Suppressor macrophage (primary cell): ENCODE measurements at regions not wholly inside any gene's neighbourhood (a gene's known extent, or its start where the extent isn't known, plus 50 kb on each side); places are given as distances from the start of the nearest gene placed in this dataset.
"Not testable (repeated sequence)": the region's sequence is repeated elsewhere in the genome, so short reads cannot be mapped to it uniquely, and the experiment has no call there.

Experiments used
- DNase-seq, 4 experiments: peaks; one replicate each; pipeline ENCODE4 v3.0.0-alpha.2; 2020 to 2022

GRCh38 chr3:169029674-169030285 lies 633.7 kb downstream of the MECOM start:
- DNase-seq: no peak

- no peak for DNase-seq
Measured at GRCh38 chr3:169028716-169029115, 634.8 kb downstream of the MECOM start.

- DNase-seq: no peak
Measured at GRCh38 chr3:169026543-169027182, 636.8 kb downstream of the MECOM start.

GRCh38 chr3:169022457-169022856 lies 641.1 kb downstream of the MECOM start:
- DNase-seq: no peak

GRCh38 chr3:169020371-169020770 lies 643.1 kb downstream of the MECOM start:
- DNase-seq: no peak

GRCh38 chr3:169009453-169009852 lies 654.1 kb downstream of the MECOM start:
- no peak for DNase-seq

GRCh38 chr3:169008776-169009358 lies 654.6 kb downstream of the MECOM start:
- DNase-seq: no peak

- no peak for DNase-seq
Measured at GRCh38 chr3:169007145-169007544, 656.4 kb downstream of the MECOM start.

GRCh38 chr3:169006398-169006797 lies 657.1 kb downstream of the MECOM start:
- not testable (repeated sequence) for DNase-seq

- DNase-seq: no peak
Measured at GRCh38 chr3:169002689-169003088, 660.8 kb downstream of the MECOM start.

GRCh38 chr3:168998792-168999191 lies 664.7 kb downstream of the MECOM start:
- DNase-seq: no peak

GRCh38 chr3:168997488-168997887 lies 666.0 kb downstream of the MECOM start:
- no peak for DNase-seq

GRCh38 chr3:168996622-168997021 lies 666.9 kb downstream of the MECOM start:
- DNase-seq: no peak

GRCh38 chr3:168995129-168995528 lies 668.4 kb downstream of the MECOM start:
- DNase-seq: no peak

- no peak for DNase-seq
Measured at GRCh38 chr3:168991803-168992202, 671.7 kb downstream of the MECOM start.

- DNase-seq: no peak
Measured at GRCh38 chr3:168990621-168991020, 672.9 kb downstream of the MECOM start.

GRCh38 chr3:168990134-168990533 lies 673.4 kb downstream of the MECOM start:
- DNase-seq: no peak

- DNase-seq: no peak
Measured at GRCh38 chr3:168989396-168989795, 674.1 kb downstream of the MECOM start.

- no peak for DNase-seq
Measured at GRCh38 chr3:168988853-168989252, 674.7 kb downstream of the MECOM start.

- no peak for DNase-seq
Measured at GRCh38 chr3:168984872-168985271, 678.6 kb downstream of the MECOM start.

GRCh38 chr3:168983046-168983445 lies 680.5 kb downstream of the MECOM start:
- DNase-seq: no peak

GRCh38 chr3:168981396-168981795 lies 682.1 kb downstream of the MECOM start:
- no peak for DNase-seq

GRCh38 chr3:168977716-168978374 lies 685.7 kb downstream of the MECOM start:
- DNase-seq: no peak

- no peak for DNase-seq
Measured at GRCh38 chr3:168976969-168977368, 686.5 kb downstream of the MECOM start.
